ENCODE measurements at regions not wholly inside any gene's neighbourhood (a gene's known extent, or its start where the extent isn't known, plus 50 kb on each side); places are given as distances from the start of the nearest gene placed in this dataset.
A peak's percentile ranks its signal among the peaks of the same experiment; 100 is the strongest.
"Not testable (repeated sequence)": the region's sequence is repeated elsewhere in the genome, so short reads cannot be mapped to it uniquely, and the experiment has no call there.

GRCh38 chr9:81002242-81002641, 687.1 kb downstream of the TLE1 start:
- Histone ChIP-seq H3K36me3 (ENCODE audit: insufficient read depth, low read length) (no peaks in the 10 kb centered on the region), H3K4me3 (ENCODE audit: low read length) (no peak overlapping the region), H3K27ac (ENCODE audit: low read depth, low read length) (no peak overlapping the region), H3K4me1 (ENCODE audit: insufficient read depth, low read length) (no peaks in the 10 kb centered on the region), H3K9me3 (ENCODE audit: low read length) (peaks cover 4% of the 10 kb centered on the region), H3K27me3 (ENCODE audit: insufficient read depth, low read length, poor library complexity, severe bottlenecking) (no peaks in the 10 kb centered on the region)
- ChIA-PET CTCF (interaction anchor here (1.1 kb wide), 1 partner anchor 9 kb away, joined by 3 read pairs; no protein-coding TSS in a partner anchor), POLR2A (no interaction called here)
- DNase-seq, result peak in 2 of 5 donors; percentile 4 to 38
- Mint-ChIP-seq H3K9me3 (peaks cover 1 to 40% (median 11%) of the 10 kb centered on the region in 5 donors), H3K27me3 (no peaks in the 10 kb centered on the region), H3K4me1 (no peaks in the 10 kb centered on the region), H3K4me3 (no peak overlapping the region), H3K27ac (no peak overlapping the region), H3K36me3 (no peaks in the 10 kb centered on the region)

GRCh38 chr9:80995759-80996158, 693.6 kb downstream of the TLE1 start:
- CTCF ChIA-PET, result no interaction called here
- Mint-ChIP-seq H3K4me3 (no peak overlapping the region), H3K9me3 (peaks cover 0 to 20% (median 2%) of the 10 kb centered on the region in 5 donors), H3K27ac (no peak overlapping the region), H3K27me3 (no peaks in the 10 kb centered on the region), H3K4me1 (no peaks in the 10 kb centered on the region), H3K36me3 (no peaks in the 10 kb centered on the region)
- no peaks in the 10 kb centered on the region for H3K4me1 ChIP-seq (ENCODE audit: insufficient read depth, low read length)
- no peaks in the 10 kb centered on the region for H3K36me3 ChIP-seq (ENCODE audit: insufficient read depth, low read length)
- H3K27ac ChIP-seq (ENCODE audit: low read depth, low read length), result no peak overlapping the region
- no peaks in the 10 kb centered on the region for H3K27me3 ChIP-seq (ENCODE audit: insufficient read depth, low read length, poor library complexity, severe bottlenecking)
- no peak overlapping the region for H3K4me3 ChIP-seq (ENCODE audit: low read length)
- DNase-seq, result no peak
- peaks cover 4% of the 10 kb centered on the region for H3K9me3 ChIP-seq (ENCODE audit: low read length)
- POLR2A ChIA-PET, result no interaction called here

GRCh38 chr9:80994892-80995291, 694.5 kb downstream of the TLE1 start:
- Mint-ChIP-seq H3K36me3 (no peaks in the 10 kb centered on the region), H3K4me3 (no peak overlapping the region), H3K4me1 (no peaks in the 10 kb centered on the region), H3K27ac (no peak overlapping the region), H3K27me3 (no peaks in the 10 kb centered on the region), H3K9me3 (peaks cover 0 to 12% (median 3%) of the 10 kb centered on the region in 5 donors)
- Histone ChIP-seq H3K4me3 (ENCODE audit: low read length) (no peak overlapping the region), H3K27me3 (ENCODE audit: insufficient read depth, low read length, poor library complexity, severe bottlenecking) (no peaks in the 10 kb centered on the region), H3K4me1 (ENCODE audit: insufficient read depth, low read length) (no peaks in the 10 kb centered on the region), H3K36me3 (ENCODE audit: insufficient read depth, low read length) (no peaks in the 10 kb centered on the region), H3K27ac (ENCODE audit: low read depth, low read length) (no peak overlapping the region), H3K9me3 (ENCODE audit: low read length) (no peaks in the 10 kb centered on the region)
- DNase-seq, result no peak
- ChIA-PET CTCF (no interaction called here), POLR2A (no interaction called here)

GRCh38 chr9:80985595-80985994, 703.8 kb downstream of the TLE1 start:
- H3K4me3 ChIP-seq (ENCODE audit: low read length); H3K27ac ChIP-seq (ENCODE audit: low read depth, low read length); H3K27me3 Mint-ChIP-seq; H3K27ac Mint-ChIP-seq; H3K36me3 ChIP-seq (ENCODE audit: insufficient read depth, low read length); CTCF ChIA-PET; DNase-seq; H3K36me3 Mint-ChIP-seq; H3K4me3 Mint-ChIP-seq; H3K4me1 ChIP-seq (ENCODE audit: insufficient read depth, low read length); POLR2A ChIA-PET; H3K9me3 ChIP-seq (ENCODE audit: low read length); H3K4me1 Mint-ChIP-seq; H3K27me3 ChIP-seq (ENCODE audit: insufficient read depth, low read length, poor library complexity, severe bottlenecking): not testable (repeated sequence)
- peaks cover 5 to 53% (median 8%) of the 10 kb centered on the region in 5 donors for H3K9me3 Mint-ChIP-seq

GRCh38 chr9:80976403-80976802, 712.9 kb downstream of the TLE1 start:
- no peak overlapping the region for H3K27ac Mint-ChIP-seq
- no peaks in the 10 kb centered on the region for H3K4me1 Mint-ChIP-seq
- H3K4me3 Mint-ChIP-seq, result no peak overlapping the region
- ChIA-PET CTCF (no interaction called here), POLR2A (no interaction called here)
- Histone ChIP-seq H3K36me3 (ENCODE audit: insufficient read depth, low read length) (no peaks in the 10 kb centered on the region), H3K9me3 (ENCODE audit: low read length) (no peaks in the 10 kb centered on the region), H3K4me1 (ENCODE audit: insufficient read depth, low read length) (no peaks in the 10 kb centered on the region), H3K27me3 (ENCODE audit: insufficient read depth, low read length, poor library complexity, severe bottlenecking) (no peaks in the 10 kb centered on the region), H3K27ac (ENCODE audit: low read depth, low read length) (no peak overlapping the region), H3K4me3 (ENCODE audit: low read length) (no peak overlapping the region)
- H3K9me3 Mint-ChIP-seq, result peaks cover 9 to 48% (median 21%) of the 10 kb centered on the region in 5 donors
- no peaks in the 10 kb centered on the region for H3K27me3 Mint-ChIP-seq
- H3K36me3 Mint-ChIP-seq, result no peaks in the 10 kb centered on the region
- no peak for DNase-seq

- H3K36me3 Mint-ChIP-seq; DNase-seq; CTCF ChIA-PET; H3K36me3 ChIP-seq (ENCODE audit: insufficient read depth, low read length); H3K9me3 ChIP-seq (ENCODE audit: low read length); H3K4me3 Mint-ChIP-seq; H3K27ac Mint-ChIP-seq; H3K27me3 ChIP-seq (ENCODE audit: insufficient read depth, low read length, poor library complexity, severe bottlenecking); POLR2A ChIA-PET; H3K27me3 Mint-ChIP-seq; H3K4me1 ChIP-seq (ENCODE audit: insufficient read depth, low read length); H3K27ac ChIP-seq (ENCODE audit: low read depth, low read length); H3K4me3 ChIP-seq (ENCODE audit: low read length); H3K4me1 Mint-ChIP-seq: not testable (repeated sequence)
- peaks cover 4 to 33% (median 27%) of the 10 kb centered on the region in 5 donors for H3K9me3 Mint-ChIP-seq
These were observed 719.0 kb downstream of the TLE1 start for GRCh38 chr9:80970377-80970776.

GRCh38 chr9:80968611-80969010, 720.7 kb downstream of the TLE1 start:
- Histone ChIP-seq H3K4me3 (ENCODE audit: low read length) (no peak overlapping the region), H3K27me3 (ENCODE audit: insufficient read depth, low read length, poor library complexity, severe bottlenecking) (no peaks in the 10 kb centered on the region), H3K9me3 (ENCODE audit: low read length) (no peaks in the 10 kb centered on the region), H3K4me1 (ENCODE audit: insufficient read depth, low read length) (no peaks in the 10 kb centered on the region), H3K27ac (ENCODE audit: low read depth, low read length) (no peak overlapping the region), H3K36me3 (ENCODE audit: insufficient read depth, low read length) (no peaks in the 10 kb centered on the region)
- Mint-ChIP-seq H3K4me1 (no peaks in the 10 kb centered on the region), H3K27me3 (no peaks in the 10 kb centered on the region), H3K36me3 (no peaks in the 10 kb centered on the region), H3K4me3 (no peak overlapping the region), H3K27ac (no peak overlapping the region), H3K9me3 (peaks cover 5 to 34% (median 19%) of the 10 kb centered on the region in 5 donors)
- ChIA-PET POLR2A (no interaction called here), CTCF (no interaction called here)
- no peak for DNase-seq

GRCh38 chr9:80964914-80965313, 724.4 kb downstream of the TLE1 start:
- Mint-ChIP-seq H3K9me3 (peaks cover 4 to 25% (median 14%) of the 10 kb centered on the region in 5 donors), H3K4me3 (no peak overlapping the region), H3K27ac (no peak overlapping the region), H3K4me1 (no peaks in the 10 kb centered on the region), H3K36me3 (peaks cover 0 to 2% (median 0%) of the 10 kb centered on the region in 3 donors), H3K27me3 (no peaks in the 10 kb centered on the region)
- H3K27me3 ChIP-seq (ENCODE audit: insufficient read depth, low read length, poor library complexity, severe bottlenecking), result no peaks in the 10 kb centered on the region
- no peaks in the 10 kb centered on the region for H3K36me3 ChIP-seq (ENCODE audit: insufficient read depth, low read length)
- no peak for DNase-seq
- no peaks in the 10 kb centered on the region for H3K4me1 ChIP-seq (ENCODE audit: insufficient read depth, low read length)
- no peak overlapping the region for H3K4me3 ChIP-seq (ENCODE audit: low read length)
- CTCF ChIA-PET, result interaction anchor here (1.3 kb wide), 1 partner anchor 13 kb away, joined by 3 read pairs; no protein-coding TSS in a partner anchor
- POLR2A ChIA-PET, result no interaction called here
- no peaks in the 10 kb centered on the region for H3K9me3 ChIP-seq (ENCODE audit: low read length)
- no peak overlapping the region for H3K27ac ChIP-seq (ENCODE audit: low read depth, low read length)

- no peak for DNase-seq
- H3K9me3 Mint-ChIP-seq, result peaks cover 1 to 21% (median 11%) of the 10 kb centered on the region in 5 donors
- no peak overlapping the region for H3K4me3 Mint-ChIP-seq
- Histone ChIP-seq H3K36me3 (ENCODE audit: insufficient read depth, low read length) (no peaks in the 10 kb centered on the region), H3K27me3 (ENCODE audit: insufficient read depth, low read length, poor library complexity, severe bottlenecking) (no peaks in the 10 kb centered on the region), H3K27ac (ENCODE audit: low read depth, low read length) (no peak overlapping the region), H3K4me3 (ENCODE audit: low read length) (no peak overlapping the region), H3K4me1 (ENCODE audit: insufficient read depth, low read length) (no peaks in the 10 kb centered on the region), H3K9me3 (ENCODE audit: low read length) (no peaks in the 10 kb centered on the region)
- POLR2A ChIA-PET, result no interaction called here
- CTCF ChIA-PET, result no interaction called here
- no peak overlapping the region for H3K27ac Mint-ChIP-seq
- H3K27me3 Mint-ChIP-seq, result no peaks in the 10 kb centered on the region
- no peaks in the 10 kb centered on the region for H3K4me1 Mint-ChIP-seq
- H3K36me3 Mint-ChIP-seq, result peaks cover 0 to 2% (median 0%) of the 10 kb centered on the region in 3 donors
These were observed 725.0 kb downstream of the TLE1 start for GRCh38 chr9:80964374-80964773.
